Heart right ventricle (tissue), 16 donors: ENCODE measurements at regions not wholly inside any gene's neighbourhood (a gene's known extent, or its start where the extent isn't known, plus 50 kb on each side); places are given as distances from the start of the nearest gene placed in this dataset.

Experiments used
- ATAC-seq, 8 donors: fragments of 200-7000 bp; cut with Tn5 transposase; one replicate each; pipeline ENCODE4 v1.9.1; 2020; ENCODE audit warnings: mild to moderate bottlenecking in 8 of 8, moderate library complexity in 8 of 8, moderate number of reproducible peaks in 1 of 8
- DNase-seq, 2 donors: peaks; one replicate each; pipeline ENCODE4 v3.0.0-alpha.2; 2020
- H3K27ac ChIP-seq, 10 donors: fragments of 200-600 bp; sonication (generic) in 2 of 10; one replicate each; pipeline versions ENCODE4 v1.5.0 to v1.8.0; 2020 to 2022; ENCODE audit warnings: mild to moderate bottlenecking in 3 of 10
- H3K27me3 ChIP-seq, 7 donors: fragments of 200-600 bp; one replicate each; pipeline ENCODE4 v1.8.0; 2021 to 2022; ENCODE audit warnings: mild to moderate bottlenecking in 2 of 7
- H3K36me3 ChIP-seq, 9 donors: fragments of 200-600 bp; sonication (generic) in 1 of 9; one replicate each; pipeline versions ENCODE4 v1.5.0 to v1.8.0; 2020 to 2022; ENCODE audit warnings: mild to moderate bottlenecking in 2 of 9
- H3K4me1 ChIP-seq, 9 donors: fragments of 200-600 bp; sonication (generic) in 1 of 9; one replicate each; pipeline versions ENCODE4 v1.5.0 to v1.8.0; 2020 to 2022; ENCODE audit warnings: mild to moderate bottlenecking in 4 of 9
- H3K4me3 ChIP-seq, 10 donors: fragments of 200-600 bp; sonication (generic) in 2 of 10; one replicate each; pipeline versions ENCODE4 v1.5.0 to v1.8.0; 2020 to 2022; ENCODE audit warnings: mild to moderate bottlenecking in 7 of 10, moderate library complexity in 2 of 10
- H3K9me3 ChIP-seq, 11 donors: fragments of 200-600 bp in 10 of 11; sonication (generic) in 2 of 11; one replicate each; pipeline versions ENCODE4 v1.5.0 to v1.8.0; 2013 to 2022; ENCODE audit warnings: mild to moderate bottlenecking in 2 of 11, control low read depth in 1 of 11, moderate library complexity in 1 of 11
- CTCF ChIP-seq, 9 donors: fragments of 200-600 bp; sonication (generic) in 2 of 9; IDR thresholded peaks; one replicate each; pipeline versions ENCODE4 v1.5.0 to v1.8.0; 2021 to 2022; ENCODE audit warnings: antibody characterized with exemption in 9 of 9, mild to moderate bottlenecking in 5 of 9, moderate library complexity in 1 of 9
- WGBS, 2 donors: extraction: QIAGEN DNeasy Blood & Tissue Kit; methylation state at CpG; one replicate each; pipeline ENCODE4 v1.1.7; 2013; ENCODE audit warnings: inconsistent platforms in 1 of 2; 5-methylcytosine and 5-hydroxymethylcytosine counted together
- intact Hi-C, 10 donors: fragments of 100-400 bp; cut with DNase I; formaldehyde crosslinking; loops; one replicate each; pipeline versions ENCODE4 v1.11.1 to v1.14.2; 2022
- donor health status: Arrhythmogenic right ventricular cardiomyopathy.
- donor health status: ischemic (EF 13 %, LVEDD 7.1; RV severe dilation, severe dysfunction).
- donor health status: healthy with polysubstance abuse.
- donor health status: DM: no; HTN: yes; CAD: no.
- donor health status: DM: no; HTN: no; CAD: no.
- donor health status: ischemic (EF 25% LVEDD 6.9; RV normal size, moderate dysfunction).
- donor health status: ischemic (EF 25% LVEDD 5.7; RV mildly dilated, moderate dysfunction).
- donor health status: healthy.
- donor health status: DM: yes; HTN: yes; CAD: no.
- donor health status: Ischemic cardiomyopathy.
- donor health status: ischemic (EF 35%, LVEDD 5.7; RV mildly dilated, moderate dysfunction).
- donor health status: nonischemic (EF 11% LVEDD 7.7; RV severe dilation, severe dysfunction).
- donor health status: DM: yes; HTN: yes; CAD: no.
- donor health status: PGD.
- donor health status: ischemic (EF 29% LVEDD 5.4; RV normal size, mild dysfunction).
- donor health status: nonischemic (EF 23%, LVEDD 6.1; RV moderate dilation, normal function).

GRCh38 chr22:49019737-49020713 lies 807.6 kb downstream of the BRD1 start:
- intact Hi-C loops, result no loop called here

GRCh38 chr22:49018601-49019000 lies 809.1 kb downstream of the BRD1 start:
- Histone ChIP-seq H3K27ac (peak overlapping the region in 4 of 10 donors; percentile 70 to 80 (median 76)), H3K9me3 (no peaks in the 10 kb centered on the region), H3K4me3 (no peak overlapping the region), H3K27me3 (peaks cover 0 to 26% (median 0%) of the 10 kb centered on the region in 7 donors), H3K36me3 (no peaks in the 10 kb centered on the region), H3K4me1 (peaks cover 0 to 33% (median 7%) of the 10 kb centered on the region in 9 donors)
- intact Hi-C loops, result no loop called here
- TF ChIP-seq CTCF (IDR thresholded peaks at IDR 0.05), result no peak
- 79 to 89% methylated on average over 12 of the region's 12 CpGs for whole genome bisulfite sequencing, 2 donors
- no peak for DNase-seq
- ATAC-seq, result no peak

More at GRCh38 chr22:49019737-49020713, 807.6 kb downstream of the BRD1 start:
- DNase-seq (no peak), ATAC-seq (no peak)
- H3K36me3 ChIP-seq, result no peaks in the 10 kb centered on the region
- 75 to 77% methylated on average over 15 of the region's 15 CpGs for WGBS, 2 donors
- no peak for TF ChIP-seq CTCF (IDR thresholded peaks at IDR 0.05)
- H3K27me3 ChIP-seq, result peaks cover 0 to 30% (median 3%) of the 10 kb centered on the region in 7 donors
- H3K4me1 ChIP-seq, result peaks cover 0 to 26% (median 7%) of the 10 kb centered on the region in 9 donors
- no peak overlapping the region for H3K4me3 ChIP-seq
- no peak overlapping the region for H3K27ac ChIP-seq
- no peaks in the 10 kb centered on the region for H3K9me3 ChIP-seq

- DNase-seq, result no peak
- peaks cover 0 to 33% (median 7%) of the 10 kb centered on the region in 9 donors for H3K4me1 ChIP-seq
- TF ChIP-seq CTCF (IDR thresholded peaks at IDR 0.05), result no peak
- H3K9me3 ChIP-seq, result no peaks in the 10 kb centered on the region
- WGBS, 2 donors, result 73 to 78% methylated on average over 21 of the region's 21 CpGs
- peaks cover 0 to 18% (median 0%) of the 10 kb centered on the region in 7 donors for H3K27me3 ChIP-seq
- H3K36me3 ChIP-seq, result no peaks in the 10 kb centered on the region
- ATAC-seq, result peak in 6 of 8 donors; percentile 22 to 79 (median 55)
- intact Hi-C loops, result no loop called here
- no peak overlapping the region for H3K4me3 ChIP-seq
- H3K27ac ChIP-seq, result peak overlapping the region in 8 of 10 donors; percentile 34 to 87 (median 72)
These were observed 810.0 kb downstream of the BRD1 start for GRCh38 chr22:49017482-49018329.

- Histone ChIP-seq H3K27me3 (peaks cover 0 to 22% (median 0%) of the 10 kb centered on the region in 7 donors), H3K27ac (peak overlapping the region in 8 of 10 donors; percentile 50 to 87 (median 70)), H3K36me3 (no peaks in the 10 kb centered on the region), H3K4me1 (peaks cover 0 to 33% (median 7%) of the 10 kb centered on the region in 9 donors), H3K4me3 (no peak overlapping the region), H3K9me3 (no peaks in the 10 kb centered on the region)
- ATAC-seq (no peak), DNase-seq (no peak)
- WGBS, 2 donors, result 77 to 82% methylated on average over 16 of the region's 16 CpGs
- no peak for TF ChIP-seq CTCF (IDR thresholded peaks at IDR 0.05)
- intact Hi-C loops, result no loop called here
These were observed 810.7 kb downstream of the BRD1 start for GRCh38 chr22:49016909-49017481.
